ENCODE measurements at regions not wholly inside any gene's neighbourhood (a gene's known extent, or its start where the extent isn't known, plus 50 kb on each side); places are given as distances from the start of the nearest gene placed in this dataset.

- TF ChIP-seq CTCF (conservative IDR thresholded peaks at IDR 0.05; ENCODE audit: low read depth in 2 of 2) (no peak), EZH2 (IDR thresholded peaks at IDR 0.05; ENCODE audit: low read depth, unreplicated experiment) (no peak), POLR2AphosphoS5 (IDR thresholded peaks at IDR 0.05; ENCODE audit: low read depth) (no peak), CREB1 (CRISPR knock-in tag; IDR thresholded peaks at IDR 0.05; ENCODE audit: low read depth) (no peak), REST (IDR thresholded peaks at IDR 0.05; ENCODE audit: unreplicated experiment) (no peak), STAT1 (IDR thresholded peaks at IDR 0.05; ENCODE audit: unreplicated experiment) (no peak), NANOG (IDR thresholded peaks at IDR 0.05; ENCODE audit: borderline replicate concordance) (no peak), ETS1 (IDR thresholded peaks at IDR 0.05) (no peak), EZH2phosphoT487 (IDR thresholded peaks at IDR 0.05; ENCODE audit: unreplicated experiment) (no peak), JUNB (IDR thresholded peaks at IDR 0.05; ENCODE audit: unreplicated experiment) (no peak)
Observed at GRCh38 chr10:108104551-108105156, 940.1 kb upstream of the SORCS1 start.

Measured in GM23338 (cell line).